ENCODE measurements at regions not wholly inside any gene's neighbourhood (a gene's known extent, or its start where the extent isn't known, plus 50 kb on each side); places are given as distances from the start of the nearest gene placed in this dataset.

GRCh38 chr18:78740876-78741275 is 238.7 kb upstream of the SALL3 start:
- TF ChIP-seq TAF1 (IDR thresholded peaks at IDR 0.05; ENCODE audit: borderline replicate concordance, low read depth, low read length) = no peak
- TF ChIP-seq POLR2A (IDR thresholded peaks at IDR 0.05; ENCODE audit: low read depth, low read length) = no peak
- no peak for TF ChIP-seq POLR2AphosphoS5 (IDR thresholded peaks at IDR 0.05; ENCODE audit: low read depth, low read length)
- FAIRE-seq (no peak), DNase-seq (ENCODE audit: insufficient read length) (no peak)

- DNase-seq (ENCODE audit: insufficient read length) (no peak), FAIRE-seq (no peak)
- TF ChIP-seq POLR2AphosphoS5 (IDR thresholded peaks at IDR 0.05; ENCODE audit: low read depth, low read length) (no peak), POLR2A (IDR thresholded peaks at IDR 0.05; ENCODE audit: low read depth, low read length) (no peak), TAF1 (IDR thresholded peaks at IDR 0.05; ENCODE audit: borderline replicate concordance, low read depth, low read length) (no peak)
These were observed 238.0 kb upstream of the SALL3 start for GRCh38 chr18:78741381-78742217.

GRCh38 chr18:78742218-78742745 is 237.3 kb upstream of the SALL3 start:
- DNase-seq (ENCODE audit: insufficient read length) (no peak), FAIRE-seq (no peak)
- TF ChIP-seq POLR2A (IDR thresholded peaks at IDR 0.05; ENCODE audit: low read depth, low read length) (no peak), TAF1 (IDR thresholded peaks at IDR 0.05; ENCODE audit: borderline replicate concordance, low read depth, low read length) (no peak), POLR2AphosphoS5 (IDR thresholded peaks at IDR 0.05; ENCODE audit: low read depth, low read length) (no peak)

- no peak for FAIRE-seq
- no peak for DNase-seq (ENCODE audit: insufficient read length)
- TF ChIP-seq POLR2A (IDR thresholded peaks at IDR 0.05; ENCODE audit: low read depth, low read length) = no peak
- no peak for TF ChIP-seq TAF1 (IDR thresholded peaks at IDR 0.05; ENCODE audit: borderline replicate concordance, low read depth, low read length)
- no peak for TF ChIP-seq POLR2AphosphoS5 (IDR thresholded peaks at IDR 0.05; ENCODE audit: low read depth, low read length)
These were observed 236.5 kb upstream of the SALL3 start for GRCh38 chr18:78743078-78743477.

GRCh38 chr18:78751664-78752063 is 228.0 kb upstream of the SALL3 start:
- TF ChIP-seq POLR2A (IDR thresholded peaks at IDR 0.05; ENCODE audit: low read depth, low read length) = no peak
- TF ChIP-seq POLR2AphosphoS5 (IDR thresholded peaks at IDR 0.05; ENCODE audit: low read depth, low read length) = no peak
- TF ChIP-seq TAF1 (IDR thresholded peaks at IDR 0.05; ENCODE audit: borderline replicate concordance, low read depth, low read length) = no peak
- no peak for FAIRE-seq
- no peak for DNase-seq (ENCODE audit: insufficient read length)

GRCh38 chr18:78753240-78753639 is 226.4 kb upstream of the SALL3 start:
- TF ChIP-seq POLR2AphosphoS5 (IDR thresholded peaks at IDR 0.05; ENCODE audit: low read depth, low read length) (no peak), POLR2A (IDR thresholded peaks at IDR 0.05; ENCODE audit: low read depth, low read length) (no peak)
- no peak for DNase-seq (ENCODE audit: insufficient read length)
- FAIRE-seq = no peak

GRCh38 chr18:78754311-78755043 is 225.1 kb upstream of the SALL3 start:
- FAIRE-seq (no peak), DNase-seq (ENCODE audit: insufficient read length) (no peak)
- TF ChIP-seq POLR2AphosphoS5 (IDR thresholded peaks at IDR 0.05; ENCODE audit: low read depth, low read length) (no peak), TAF1 (IDR thresholded peaks at IDR 0.05; ENCODE audit: borderline replicate concordance, low read depth, low read length) (no peak), POLR2A (IDR thresholded peaks at IDR 0.05; ENCODE audit: low read depth, low read length) (no peak)

GRCh38 chr18:78757014-78757413 is 222.6 kb upstream of the SALL3 start:
- no peak for TF ChIP-seq POLR2AphosphoS5 (IDR thresholded peaks at IDR 0.05; ENCODE audit: low read depth, low read length)
- no peak for TF ChIP-seq TAF1 (IDR thresholded peaks at IDR 0.05; ENCODE audit: borderline replicate concordance, low read depth, low read length)
- TF ChIP-seq POLR2A (IDR thresholded peaks at IDR 0.05; ENCODE audit: low read depth, low read length) = no peak
- DNase-seq (ENCODE audit: insufficient read length) = no peak
- no peak for FAIRE-seq

- DNase-seq (ENCODE audit: insufficient read length) = no peak
- TF ChIP-seq POLR2A (IDR thresholded peaks at IDR 0.05; ENCODE audit: low read depth, low read length) (no peak), POLR2AphosphoS5 (IDR thresholded peaks at IDR 0.05; ENCODE audit: low read depth, low read length) (no peak), TAF1 (IDR thresholded peaks at IDR 0.05; ENCODE audit: borderline replicate concordance, low read depth, low read length) (no peak)
- no peak for FAIRE-seq
These were observed 221.1 kb upstream of the SALL3 start for GRCh38 chr18:78758496-78758895.

- DNase-seq (ENCODE audit: insufficient read length) (no peak), FAIRE-seq (no peak)
- TF ChIP-seq TAF1 (IDR thresholded peaks at IDR 0.05; ENCODE audit: borderline replicate concordance, low read depth, low read length) (no peak), POLR2A (IDR thresholded peaks at IDR 0.05; ENCODE audit: low read depth, low read length) (no peak), POLR2AphosphoS5 (IDR thresholded peaks at IDR 0.05; ENCODE audit: low read depth, low read length) (no peak)
These were observed 216.9 kb upstream of the SALL3 start for GRCh38 chr18:78762753-78763152.

GRCh38 chr18:78764544-78764943 is 215.1 kb upstream of the SALL3 start:
- no peak for TF ChIP-seq POLR2AphosphoS5 (IDR thresholded peaks at IDR 0.05; ENCODE audit: low read depth, low read length)
- TF ChIP-seq TAF1 (IDR thresholded peaks at IDR 0.05; ENCODE audit: borderline replicate concordance, low read depth, low read length) = no peak
- TF ChIP-seq POLR2A (IDR thresholded peaks at IDR 0.05; ENCODE audit: low read depth, low read length) = no peak
- no peak for DNase-seq (ENCODE audit: insufficient read length)

More at GRCh38 chr18:78764544-78764943, 215.1 kb upstream of the SALL3 start:
- no peak for FAIRE-seq

All from GM12892 (cell line).